Urothelium cell line (cell line): ENCODE measurements at regions not wholly inside any gene's neighbourhood (a gene's known extent, or its start where the extent isn't known, plus 50 kb on each side); places are given as distances from the start of the nearest gene placed in this dataset.

Experiments used
- DNase-seq: peaks from one replicate; pipeline ENCODE4 v3.0.0; 2011; ENCODE audit warnings: low spot score, mixed read lengths
- FAIRE-seq: peaks from 2 replicates; lab custom pipeline; 2011; peaks lifted over from hg19 to GRCh38; lab: Jason Lieb, UNC

GRCh38 chr4:133493776-133494175, 344.7 kb downstream of the PCDH10 start:
- FAIRE-seq: no peak
- DNase-seq: no peak

- no peak for FAIRE-seq
- no peak for DNase-seq
These were observed 344.1 kb downstream of the PCDH10 start for GRCh38 chr4:133493241-133493640.

- DNase-seq (no peak), FAIRE-seq (no peak)
These were observed 335.2 kb downstream of the PCDH10 start for GRCh38 chr4:133484287-133484686.

DNA sequence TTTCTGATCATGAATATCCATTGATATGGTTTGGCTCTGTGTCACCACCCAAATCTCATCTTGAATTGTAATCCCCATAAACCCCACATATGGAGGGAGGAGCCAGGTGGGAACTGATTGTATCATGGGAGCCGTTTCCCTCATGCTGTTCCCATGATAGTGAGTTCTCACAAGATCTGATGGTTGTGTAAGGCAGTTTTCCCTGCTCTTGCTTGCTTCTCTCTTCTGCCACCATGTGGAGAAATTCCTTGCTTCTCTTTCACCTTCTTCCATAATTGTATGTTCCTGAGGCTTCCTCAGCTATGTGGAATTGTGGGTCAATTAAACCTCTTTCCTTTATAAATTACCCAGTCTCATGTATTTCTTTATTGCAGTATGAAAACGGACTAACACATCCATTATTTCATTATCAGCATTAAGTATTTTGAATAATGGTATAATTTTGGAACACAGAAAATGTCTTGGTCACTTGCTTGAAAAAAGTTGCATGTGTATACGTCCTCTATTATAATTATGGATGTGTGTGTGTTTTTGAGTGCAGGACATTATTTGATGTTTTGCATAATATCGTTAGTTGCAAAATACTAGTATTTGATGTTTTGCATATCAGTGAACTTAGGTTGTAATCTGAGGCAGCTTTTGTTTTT, 334.6 kb downstream of the PCDH10 start:
- no peak for FAIRE-seq
- DNase-seq: peak; percentile 2

DNA sequence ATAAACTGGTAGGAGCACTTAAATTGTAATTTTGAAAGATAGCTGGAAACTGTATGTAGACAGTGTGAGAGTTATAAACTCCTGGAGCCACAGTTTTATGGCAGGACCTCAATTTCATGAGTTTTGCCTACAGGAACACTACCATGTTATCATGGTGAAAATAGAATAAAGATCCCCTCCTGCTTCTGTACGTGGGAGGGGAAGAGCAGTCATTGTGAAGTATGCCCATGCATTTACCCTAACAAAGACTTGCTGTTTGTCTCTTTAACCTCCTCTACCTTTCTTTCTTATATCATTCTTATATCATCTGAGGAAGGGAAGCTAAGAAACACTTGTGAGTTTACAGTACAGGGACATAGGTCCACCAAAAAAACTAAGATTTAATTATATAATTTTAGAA, 327.0 kb downstream of the PCDH10 start:
- FAIRE-seq (no peak), DNase-seq (no peak)

DNA sequence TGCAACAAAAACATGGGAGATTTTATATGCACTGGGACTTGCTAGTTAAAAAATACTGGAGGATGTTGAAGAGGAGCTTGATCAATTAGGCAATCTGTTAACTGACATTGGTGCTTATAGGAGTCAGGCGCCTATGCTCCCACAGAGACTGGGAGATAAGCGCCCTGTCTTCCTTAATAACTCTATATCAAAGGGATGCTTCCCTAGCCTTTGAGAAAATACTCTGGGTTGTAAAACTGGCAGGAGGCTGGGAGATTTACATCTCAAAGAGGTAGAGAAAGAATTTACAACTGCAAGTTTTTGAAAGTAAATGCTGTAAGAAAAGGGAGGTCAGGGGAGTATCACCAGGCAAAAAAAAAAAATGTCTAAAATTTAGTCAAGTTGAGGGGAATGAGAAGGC, 325.4 kb downstream of the PCDH10 start:
- no peak for FAIRE-seq
- DNase-seq: no peak

DNA sequence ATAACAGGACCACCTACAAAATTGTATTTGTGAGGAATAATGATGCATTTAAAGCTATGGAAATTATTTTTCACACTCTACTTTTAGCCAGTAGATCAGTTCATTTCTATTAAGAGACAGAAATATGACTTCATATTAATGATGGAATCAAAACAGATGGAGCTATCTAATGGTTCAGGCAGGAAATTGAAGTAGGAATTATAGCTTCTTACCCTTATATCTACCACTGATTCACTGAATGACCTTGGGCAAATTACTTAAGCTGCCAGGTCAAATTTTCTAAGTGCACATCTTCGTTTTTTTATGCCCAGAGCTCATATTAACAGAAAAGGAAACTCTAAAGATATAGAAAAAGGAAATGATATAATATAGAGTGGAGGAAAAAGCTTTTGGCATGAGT, 323.1 kb downstream of the PCDH10 start:
- FAIRE-seq: no peak
- DNase-seq: no peak

GRCh38 chr4:133467290-133467947, 318.3 kb downstream of the PCDH10 start:
- no peak for FAIRE-seq
- no peak for DNase-seq

DNA sequence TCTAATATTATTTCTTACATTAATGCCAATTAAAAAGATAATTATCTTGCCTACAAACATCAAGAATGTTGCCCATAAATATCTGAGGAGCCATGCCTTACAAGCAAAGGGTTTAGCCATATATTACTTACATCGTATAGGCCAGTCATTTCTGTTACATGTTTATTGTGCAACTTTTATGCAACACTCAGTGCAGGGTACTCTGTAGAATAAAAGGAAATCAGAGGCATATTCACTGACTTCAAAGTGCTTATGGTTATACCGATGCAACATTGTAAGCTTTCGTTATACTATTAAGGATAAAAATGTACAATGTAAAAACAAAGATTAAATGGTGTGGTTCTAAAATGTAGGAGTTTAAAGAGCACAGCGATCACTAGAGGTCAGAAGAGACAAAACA, 315.9 kb downstream of the PCDH10 start:
- FAIRE-seq: no peak
- DNase-seq: no peak

DNA sequence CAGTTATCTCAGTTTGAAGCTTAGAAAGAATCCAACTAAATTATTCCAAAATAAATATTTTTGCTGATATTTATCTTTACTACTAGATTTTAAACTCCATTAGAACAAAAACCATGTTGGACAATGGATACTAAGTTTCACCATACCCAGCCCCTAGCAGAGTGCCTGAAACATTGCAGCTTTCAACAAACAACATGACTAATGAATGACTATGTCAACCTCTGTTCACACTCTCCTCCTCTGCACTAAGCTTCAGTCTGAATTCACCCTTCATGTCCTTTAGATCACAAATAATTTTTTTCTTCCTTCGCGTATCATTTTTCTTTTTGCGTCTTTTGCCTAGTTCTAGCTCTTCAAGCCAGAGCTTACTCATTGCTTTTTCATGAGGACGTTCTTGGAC, 315.2 kb downstream of the PCDH10 start:
- FAIRE-seq: no peak
- no peak for DNase-seq

DNA sequence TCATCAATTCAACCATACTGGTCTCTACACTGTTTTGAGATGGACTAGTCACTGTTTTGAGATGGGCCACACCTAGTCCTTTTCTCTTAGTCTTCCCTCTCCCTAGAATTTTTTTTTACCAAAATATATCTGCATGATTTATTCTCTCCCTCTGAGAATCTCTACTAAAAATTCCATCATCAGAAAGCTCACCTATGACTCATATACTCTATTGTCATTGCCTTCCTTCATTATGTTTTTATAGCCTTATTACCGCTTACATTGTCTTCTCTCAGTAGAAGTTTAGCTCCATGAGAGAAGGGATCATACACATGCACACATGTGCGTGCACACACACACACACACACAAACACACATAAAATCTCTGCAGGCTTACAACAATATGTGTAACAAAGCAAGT, 303.6 kb downstream of the PCDH10 start:
- DNase-seq (no peak), FAIRE-seq (no peak)

DNA sequence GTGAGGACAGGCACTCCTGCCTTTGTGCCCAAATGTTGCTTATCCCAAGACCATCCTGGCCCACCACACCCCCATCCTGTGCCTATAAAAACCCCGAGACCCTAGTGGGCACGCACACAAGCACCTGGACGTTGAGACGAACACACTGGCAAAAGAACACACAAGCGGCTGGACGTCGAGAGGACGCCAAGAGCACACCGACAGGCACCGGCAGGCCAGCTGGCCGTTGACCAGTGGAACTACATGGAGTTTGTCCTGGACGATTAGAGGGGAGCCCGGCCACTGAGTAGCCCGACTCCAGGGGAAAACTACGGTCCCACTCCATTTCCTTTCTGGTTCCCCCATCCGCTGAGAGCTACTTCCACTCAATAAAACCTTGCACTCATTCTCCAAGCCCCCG, 301.7 kb downstream of the PCDH10 start:
- FAIRE-seq (no peak), DNase-seq (no peak)

- no peak for FAIRE-seq
These were observed 291.3 kb downstream of the PCDH10 start for GRCh38 chr4:133440404-133440803.

GRCh38 chr4:133439830-133440229, 290.7 kb downstream of the PCDH10 start:
- FAIRE-seq (no peak), DNase-seq (no peak)

More at GRCh38 chr4:133440404-133440803, 291.3 kb downstream of the PCDH10 start:
- no peak for DNase-seq

DNA sequence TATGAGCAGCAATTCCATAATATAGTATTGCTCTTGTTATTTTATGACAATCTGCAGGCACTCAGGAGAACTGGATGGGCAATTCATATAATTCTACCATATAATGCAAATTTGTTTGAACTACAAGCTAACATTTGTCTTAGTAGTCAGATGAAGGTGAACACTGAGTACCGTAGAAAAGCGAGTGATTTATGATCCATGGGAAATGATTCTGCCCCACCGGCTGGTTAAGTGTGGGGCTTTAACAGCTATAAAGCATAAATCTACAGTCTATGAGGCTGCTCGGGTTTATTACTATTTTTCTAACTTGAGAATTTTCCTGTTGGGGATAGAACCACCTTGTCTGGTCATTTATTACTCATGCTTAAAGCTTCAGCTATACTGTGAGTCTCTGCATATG, 275.5 kb downstream of the PCDH10 start:
- FAIRE-seq (no peak), DNase-seq (no peak)

- DNase-seq (no peak), FAIRE-seq (no peak)
These were observed 254.8 kb downstream of the PCDH10 start for GRCh38 chr4:133403913-133404312.

GRCh38 chr4:133402616-133403015, 253.5 kb downstream of the PCDH10 start:
- FAIRE-seq (no peak), DNase-seq (peak; percentile 13)

- no peak for FAIRE-seq
- DNase-seq: no peak
These were observed 246.0 kb downstream of the PCDH10 start for GRCh38 chr4:133394971-133395627.

- DNase-seq: no peak
- no peak for FAIRE-seq
These were observed 241.2 kb downstream of the PCDH10 start for GRCh38 chr4:133390198-133390855.

- no peak for DNase-seq
These were observed 239.9 kb downstream of the PCDH10 start for GRCh38 chr4:133389029-133389428.

DNA sequence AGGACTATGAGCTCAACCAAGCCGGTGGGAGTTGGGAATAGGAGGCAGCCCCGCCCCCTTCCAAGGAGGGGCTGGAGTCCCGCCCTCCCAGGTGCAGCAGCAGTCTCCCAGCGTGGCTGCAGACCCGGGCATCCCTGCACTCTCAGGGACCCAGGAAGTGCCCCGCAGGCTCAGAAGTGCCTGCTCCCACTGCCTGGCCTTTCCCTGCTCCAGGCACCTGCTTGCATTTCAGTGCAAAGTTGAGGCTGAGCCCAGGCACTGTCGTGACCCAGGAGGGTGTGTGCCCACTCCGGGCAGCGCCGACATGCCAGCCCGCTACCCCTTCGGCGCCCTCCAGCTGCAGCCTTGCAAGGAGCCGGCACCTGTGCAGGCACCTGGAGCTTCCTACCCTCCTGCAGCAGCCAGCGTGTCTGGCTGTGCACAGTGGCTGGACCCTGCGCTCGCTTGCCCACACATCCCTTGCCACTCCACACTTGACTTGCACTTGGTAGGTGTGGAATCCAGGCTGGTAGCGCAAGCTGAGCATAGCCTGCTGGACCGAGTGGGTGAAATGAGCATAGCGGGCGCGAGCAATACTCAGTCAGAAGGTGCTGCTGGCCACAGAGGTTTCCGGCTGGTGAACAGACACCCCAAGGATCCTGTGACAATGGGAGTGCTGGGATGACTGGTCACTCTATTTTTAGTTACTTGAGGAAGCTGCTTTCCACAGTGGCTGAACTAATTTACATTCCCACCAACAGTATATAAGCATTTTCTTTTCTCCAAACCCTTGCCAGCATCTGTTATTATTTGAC, 236.3 kb downstream of the PCDH10 start:
- no peak for FAIRE-seq
- DNase-seq: no peak

More at GRCh38 chr4:133389029-133389428, 239.9 kb downstream of the PCDH10 start:
- no peak for FAIRE-seq
